ENCODE measurements at regions not wholly inside any gene's neighbourhood (a gene's known extent, or its start where the extent isn't known, plus 50 kb on each side); places are given as distances from the start of the nearest gene placed in this dataset.

GRCh38 chr12:97047361-97047760 is 140.3 kb downstream of the NEDD1 start:
- no peak overlapping the region for H3K4me3 Mint-ChIP-seq
- ATAC-seq: no peak
- H3K27me3 Mint-ChIP-seq (ENCODE audit: low read depth): no peaks in the 10 kb centered on the region
- peaks cover 10% of the 10 kb centered on the region for H3K9me3 Mint-ChIP-seq
- no peak for DNase-seq (ENCODE audit: low spot score)
- CTCF ChIA-PET: interaction anchor here (0.6 kb wide), 1 partner anchor 60 kb away, joined by 3 read pairs; no protein-coding TSS in a partner anchor
- H3K27ac Mint-ChIP-seq: no peak overlapping the region
- TF ChIP-seq, protein P1, sequence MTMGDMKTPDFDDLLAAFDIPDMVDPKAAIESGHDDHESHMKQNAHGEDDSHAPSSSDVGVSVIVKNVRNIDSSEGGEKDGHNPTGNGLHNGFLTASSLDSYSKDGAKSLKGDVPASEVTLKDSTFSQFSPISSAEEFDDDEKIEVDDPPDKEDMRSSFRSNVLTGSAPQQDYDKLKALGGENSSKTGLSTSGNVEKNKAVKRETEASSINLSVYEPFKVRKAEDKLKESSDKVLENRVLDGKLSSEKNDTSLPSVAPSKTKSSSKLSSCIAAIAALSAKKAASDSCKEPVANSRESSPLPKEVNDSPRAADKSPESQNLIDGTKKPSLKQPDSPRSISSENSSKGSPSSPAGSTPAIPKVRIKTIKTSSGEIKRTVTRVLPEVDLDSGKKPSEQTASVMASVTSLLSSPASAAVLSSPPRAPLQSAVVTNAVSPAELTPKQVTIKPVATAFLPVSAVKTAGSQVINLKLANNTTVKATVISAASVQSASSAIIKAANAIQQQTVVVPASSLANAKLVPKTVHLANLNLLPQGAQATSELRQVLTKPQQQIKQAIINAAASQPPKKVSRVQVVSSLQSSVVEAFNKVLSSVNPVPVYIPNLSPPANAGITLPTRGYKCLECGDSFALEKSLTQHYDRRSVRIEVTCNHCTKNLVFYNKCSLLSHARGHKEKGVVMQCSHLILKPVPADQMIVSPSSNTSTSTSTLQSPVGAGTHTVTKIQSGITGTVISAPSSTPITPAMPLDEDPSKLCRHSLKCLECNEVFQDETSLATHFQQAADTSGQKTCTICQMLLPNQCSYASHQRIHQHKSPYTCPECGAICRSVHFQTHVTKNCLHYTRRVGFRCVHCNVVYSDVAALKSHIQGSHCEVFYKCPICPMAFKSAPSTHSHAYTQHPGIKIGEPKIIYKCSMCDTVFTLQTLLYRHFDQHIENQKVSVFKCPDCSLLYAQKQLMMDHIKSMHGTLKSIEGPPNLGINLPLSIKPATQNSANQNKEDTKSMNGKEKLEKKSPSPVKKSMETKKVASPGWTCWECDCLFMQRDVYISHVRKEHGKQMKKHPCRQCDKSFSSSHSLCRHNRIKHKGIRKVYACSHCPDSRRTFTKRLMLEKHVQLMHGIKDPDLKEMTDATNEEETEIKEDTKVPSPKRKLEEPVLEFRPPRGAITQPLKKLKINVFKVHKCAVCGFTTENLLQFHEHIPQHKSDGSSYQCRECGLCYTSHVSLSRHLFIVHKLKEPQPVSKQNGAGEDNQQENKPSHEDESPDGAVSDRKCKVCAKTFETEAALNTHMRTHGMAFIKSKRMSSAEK (CRISPR knock-in tag; IDR thresholded peaks at IDR 0.05; ENCODE audit: borderline replicate concordance): no peak
- TF ChIP-seq ZMAT4 (CRISPR knock-in tag; IDR thresholded peaks at IDR 0.05): no peak
- H3K36me3 Mint-ChIP-seq: no peaks in the 10 kb centered on the region
- POLR2A ChIA-PET: no interaction called here
- peaks cover 28% of the 10 kb centered on the region for H3K4me1 Mint-ChIP-seq

- Mint-ChIP-seq H3K4me1 (peaks cover 28% of the 10 kb centered on the region), H3K4me3 (no peak overlapping the region), H3K36me3 (no peaks in the 10 kb centered on the region), H3K9me3 (peaks cover 12% of the 10 kb centered on the region), H3K27ac (no peak overlapping the region), H3K27me3 (ENCODE audit: low read depth) (no peaks in the 10 kb centered on the region)
- ChIA-PET CTCF (no interaction called here), POLR2A (no interaction called here)
- ATAC-seq (no peak), DNase-seq (ENCODE audit: low spot score) (no peak)
- TF ChIP-seq CBFB (CRISPR knock-in tag; IDR thresholded peaks at IDR 0.05; ENCODE audit: low read depth): no peak
- no peak for TF ChIP-seq ZBTB21 (CRISPR knock-in tag; IDR thresholded peaks at IDR 0.05; ENCODE audit: borderline replicate concordance)
- TF ChIP-seq ZNF396 (CRISPR knock-in tag; IDR thresholded peaks at IDR 0.05; ENCODE audit: borderline replicate concordance): no peak
- no peak for TF ChIP-seq OVOL2 (CRISPR knock-in tag; IDR thresholded peaks at IDR 0.05; ENCODE audit: borderline replicate concordance)
- TF ChIP-seq, protein P2, sequence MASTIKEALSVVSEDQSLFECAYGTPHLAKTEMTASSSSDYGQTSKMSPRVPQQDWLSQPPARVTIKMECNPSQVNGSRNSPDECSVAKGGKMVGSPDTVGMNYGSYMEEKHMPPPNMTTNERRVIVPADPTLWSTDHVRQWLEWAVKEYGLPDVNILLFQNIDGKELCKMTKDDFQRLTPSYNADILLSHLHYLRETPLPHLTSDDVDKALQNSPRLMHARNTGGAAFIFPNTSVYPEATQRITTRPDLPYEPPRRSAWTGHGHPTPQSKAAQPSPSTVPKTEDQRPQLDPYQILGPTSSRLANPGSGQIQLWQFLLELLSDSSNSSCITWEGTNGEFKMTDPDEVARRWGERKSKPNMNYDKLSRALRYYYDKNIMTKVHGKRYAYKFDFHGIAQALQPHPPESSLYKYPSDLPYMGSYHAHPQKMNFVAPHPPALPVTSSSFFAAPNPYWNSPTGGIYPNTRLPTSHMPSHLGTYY (CRISPR knock-in tag; IDR thresholded peaks at IDR 0.05): no peak
- no peak for TF ChIP-seq ETV6 (CRISPR knock-in tag; IDR thresholded peaks at IDR 0.05)
- no peak for TF ChIP-seq GRHL2 (CRISPR knock-in tag; IDR thresholded peaks at IDR 0.05; ENCODE audit: insufficient replicate concordance, severe bottlenecking)
- no peak for TF ChIP-seq HMGA2 (CRISPR knock-in tag; IDR thresholded peaks at IDR 0.05)
- no peak for TF ChIP-seq PRDM15 (CRISPR knock-in tag; IDR thresholded peaks at IDR 0.05)
Observed at GRCh38 chr12:97048421-97049035, 141.5 kb downstream of the NEDD1 start.

- ATAC-seq (no peak), DNase-seq (ENCODE audit: low spot score) (no peak)
- Mint-ChIP-seq H3K27me3 (ENCODE audit: low read depth) (no peaks in the 10 kb centered on the region), H3K9me3 (peaks cover 18% of the 10 kb centered on the region), H3K27ac (no peak overlapping the region; the same call in 1 of the 2 replicates), H3K4me3 (no peak overlapping the region), H3K36me3 (no peaks in the 10 kb centered on the region), H3K4me1 (peaks cover 15% of the 10 kb centered on the region)
- ChIA-PET POLR2A (no interaction called here), CTCF (no interaction called here)
- no peak for TF ChIP-seq ZNF423 (CRISPR knock-in tag; IDR thresholded peaks at IDR 0.05)
- TF ChIP-seq, protein P2 (CRISPR knock-in tag; IDR thresholded peaks at IDR 0.05): no peak
- no peak for TF ChIP-seq GABPB1 (CRISPR knock-in tag; IDR thresholded peaks at IDR 0.05)
- TF ChIP-seq TEAD1 (CRISPR knock-in tag; IDR thresholded peaks at IDR 0.05): no peak
- no peak for TF ChIP-seq IRF2 (CRISPR knock-in tag; IDR thresholded peaks at IDR 0.05; ENCODE audit: borderline replicate concordance, low read depth)
- no peak for TF ChIP-seq ZNF396 (CRISPR knock-in tag; IDR thresholded peaks at IDR 0.05; ENCODE audit: borderline replicate concordance)
- TF ChIP-seq CBFB (CRISPR knock-in tag; IDR thresholded peaks at IDR 0.05; ENCODE audit: low read depth): no peak
- no peak for TF ChIP-seq E2F1 (CRISPR knock-in tag; IDR thresholded peaks at IDR 0.05)
- no peak for TF ChIP-seq SMAD3 (CRISPR knock-in tag; IDR thresholded peaks at IDR 0.05; ENCODE audit: borderline replicate concordance)
- no peak for TF ChIP-seq MXD4 (CRISPR knock-in tag; IDR thresholded peaks at IDR 0.05; ENCODE audit: borderline replicate concordance)
- no peak for TF ChIP-seq ESRRA (CRISPR knock-in tag; IDR thresholded peaks at IDR 0.05; ENCODE audit: borderline replicate concordance)
- TF ChIP-seq EMX1 (CRISPR knock-in tag; IDR thresholded peaks at IDR 0.05): no peak
Observed at GRCh38 chr12:97050509-97050908, 143.5 kb downstream of the NEDD1 start.

Data from WTC11 (cell line).